ENCODE measurements at regions not wholly inside any gene's neighbourhood (a gene's known extent, or its start where the extent isn't known, plus 50 kb on each side); places are given as distances from the start of the nearest gene placed in this dataset.

- TF ChIP-seq POLR2A (IDR thresholded peaks at IDR 0.05; ENCODE audit: low read depth, low read length) (no peak), POLR2AphosphoS5 (IDR thresholded peaks at IDR 0.05; ENCODE audit: low read depth, low read length) (no peak), POU2F2 (IDR thresholded peaks at IDR 0.05; ENCODE audit: low read depth, low read length) (no peak), TAF1 (IDR thresholded peaks at IDR 0.05; ENCODE audit: low read depth, low read length) (no peak), SPI1 (IDR thresholded peaks at IDR 0.05; ENCODE audit: low read depth, low read length) (no peak), PAX5 (IDR thresholded peaks at IDR 0.05; ENCODE audit: insufficient read depth, low read length, severe bottlenecking) (no peak)
These were observed 1248.8 kb downstream of the ADGRL3 start for GRCh38 chr4:62448911-62449310.
